Mesodermal cell (in vitro differentiated cells): ENCODE measurements at regions not wholly inside any gene's neighbourhood (a gene's known extent, or its start where the extent isn't known, plus 50 kb on each side); places are given as distances from the start of the nearest gene placed in this dataset.
"Not testable (repeated sequence)": the region's sequence is repeated elsewhere in the genome, so short reads cannot be mapped to it uniquely, and the experiment has no call there.

Experiments used
- H3K27ac ChIP-seq: 2 replicates; pipeline ENCODE4 v1.7.0; 2013; ENCODE audit warnings: mild to moderate bottlenecking, low read depth, low read length, moderate library complexity; ENCODE audit not compliant: severe bottlenecking
- H3K36me3 ChIP-seq: 2 replicates; pipeline ENCODE4 v1.7.1; 2013; ENCODE audit warnings: mild to moderate bottlenecking, low read length, moderate library complexity; ENCODE audit not compliant: control insufficient read depth, insufficient read depth
- H3K4me1 ChIP-seq: one replicate; pipeline ENCODE4 v1.7.1; 2013; ENCODE audit warnings: mild to moderate bottlenecking, low read length; ENCODE audit not compliant: insufficient read depth, control insufficient read depth, poor library complexity, severe bottlenecking
- H3K4me3 ChIP-seq: 2 replicates; pipeline ENCODE4 v1.7.0; 2013; ENCODE audit warnings: low read length, control low read depth, mild to moderate bottlenecking; ENCODE audit not compliant: insufficient read depth, poor library complexity, severe bottlenecking; ENCODE audit errors: extremely low read depth
- H3K9me3 ChIP-seq: 2 replicates; pipeline ENCODE4 v1.7.1; 2013; ENCODE audit warnings: mild to moderate bottlenecking, low read length, moderate library complexity; ENCODE audit not compliant: control insufficient read depth
- WGBS, 2 experiments: methylation state at CpG; one replicate each; pipeline ENCODE4 v1.1.5; 2013; ENCODE audit warnings: missing lambda C conversion rate in 2 of 2; ENCODE audit not compliant: insufficient coverage in 2 of 2; 5-methylcytosine and 5-hydroxymethylcytosine counted together

GRCh38 chr10:55180357-55180756 is 379.3 kb upstream of the PCDH15 start:
- no peaks in the 10 kb centered on the region for H3K4me1 ChIP-seq
- H3K9me3 ChIP-seq: no peaks in the 10 kb centered on the region
- no peaks in the 10 kb centered on the region for H3K36me3 ChIP-seq
- H3K4me3 ChIP-seq: no peak overlapping the region
- WGBS, 2 experiments: no CpG with 5 or more reads among the region's 1 CpG
- H3K27ac ChIP-seq: no peak overlapping the region

DNA sequence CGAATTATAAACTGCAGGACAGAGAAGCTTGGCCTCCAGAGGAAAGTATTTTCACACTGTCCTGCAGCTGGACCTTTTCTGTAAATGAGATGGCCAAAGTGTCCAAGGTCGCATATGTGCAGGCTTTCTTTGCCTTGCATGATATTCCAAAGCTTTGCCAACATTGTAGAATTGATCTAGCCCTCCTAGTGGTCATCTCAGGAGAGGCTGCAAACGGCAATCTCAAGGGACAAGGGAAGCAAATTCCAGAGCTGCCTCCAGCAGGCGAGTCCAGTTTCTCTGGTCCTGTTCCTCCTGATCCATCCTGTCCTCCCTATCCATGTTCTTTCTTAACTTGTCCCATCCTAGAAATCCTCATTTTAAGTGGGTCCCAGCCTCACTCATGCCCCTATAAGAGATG is 373.4 kb upstream of the PCDH15 start:
- H3K27ac ChIP-seq: no peak overlapping the region
- H3K36me3 ChIP-seq: no peaks in the 10 kb centered on the region
- H3K9me3 ChIP-seq: no peaks in the 10 kb centered on the region
- no peaks in the 10 kb centered on the region for H3K4me1 ChIP-seq
- no peak overlapping the region for H3K4me3 ChIP-seq
- WGBS, 2 experiments: 63% methylated on average over 4 of the region's 4 CpGs

- Histone ChIP-seq H3K27ac (no peak overlapping the region), H3K4me1 (no peaks in the 10 kb centered on the region), H3K4me3 (no peak overlapping the region), H3K9me3 (no peaks in the 10 kb centered on the region), H3K36me3 (no peaks in the 10 kb centered on the region)
- no CpG with 5 or more reads among the region's 1 CpG for WGBS, 2 experiments
Observed at GRCh38 chr10:55169493-55169892, 368.5 kb upstream of the PCDH15 start.

DNA sequence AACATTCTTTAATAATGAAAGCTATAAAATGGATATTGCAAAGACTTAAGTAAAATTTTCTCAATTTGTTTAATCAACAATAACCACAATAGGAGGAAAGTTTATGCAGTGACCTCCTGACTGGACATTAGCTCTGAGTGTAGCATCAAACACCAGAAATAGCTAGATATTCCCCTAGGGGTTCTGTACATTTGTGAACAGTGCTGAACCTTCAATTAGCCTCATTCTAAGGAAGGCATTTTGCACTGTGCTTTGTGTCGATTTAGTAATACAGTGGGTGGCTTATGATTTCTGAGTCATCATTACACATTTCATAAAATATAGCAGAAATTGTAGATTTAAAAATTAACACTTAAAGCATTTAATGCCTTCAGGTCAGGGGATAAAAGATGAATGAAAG is 367.3 kb upstream of the PCDH15 start:
- no peaks in the 10 kb centered on the region for H3K36me3 ChIP-seq
- H3K27ac ChIP-seq: no peak overlapping the region
- no CpG with 5 or more reads among the region's 1 CpG for WGBS, 2 experiments
- H3K4me1 ChIP-seq: no peaks in the 10 kb centered on the region
- H3K4me3 ChIP-seq: no peak overlapping the region
- H3K9me3 ChIP-seq: no peaks in the 10 kb centered on the region

GRCh38 chr10:55163388-55163979 is 362.5 kb upstream of the PCDH15 start:
- Histone ChIP-seq H3K27ac (no peak overlapping the region), H3K4me1 (no peaks in the 10 kb centered on the region), H3K4me3 (no peak overlapping the region), H3K9me3 (no peaks in the 10 kb centered on the region), H3K36me3 (no peaks in the 10 kb centered on the region)
- 94 to 98% methylated on average over 4 to 5 of the region's 6 CpGs for WGBS, 2 experiments

GRCh38 chr10:55162321-55162720 is 361.3 kb upstream of the PCDH15 start:
- not testable (repeated sequence) for H3K27ac ChIP-seq, H3K4me1 ChIP-seq, H3K4me3 ChIP-seq, H3K36me3 ChIP-seq, H3K9me3 ChIP-seq
- WGBS, 2 experiments: 91% methylated on average over 1 of the region's 2 CpGs; no CpG with 5 or more reads in 1 of the 2 experiments

DNA sequence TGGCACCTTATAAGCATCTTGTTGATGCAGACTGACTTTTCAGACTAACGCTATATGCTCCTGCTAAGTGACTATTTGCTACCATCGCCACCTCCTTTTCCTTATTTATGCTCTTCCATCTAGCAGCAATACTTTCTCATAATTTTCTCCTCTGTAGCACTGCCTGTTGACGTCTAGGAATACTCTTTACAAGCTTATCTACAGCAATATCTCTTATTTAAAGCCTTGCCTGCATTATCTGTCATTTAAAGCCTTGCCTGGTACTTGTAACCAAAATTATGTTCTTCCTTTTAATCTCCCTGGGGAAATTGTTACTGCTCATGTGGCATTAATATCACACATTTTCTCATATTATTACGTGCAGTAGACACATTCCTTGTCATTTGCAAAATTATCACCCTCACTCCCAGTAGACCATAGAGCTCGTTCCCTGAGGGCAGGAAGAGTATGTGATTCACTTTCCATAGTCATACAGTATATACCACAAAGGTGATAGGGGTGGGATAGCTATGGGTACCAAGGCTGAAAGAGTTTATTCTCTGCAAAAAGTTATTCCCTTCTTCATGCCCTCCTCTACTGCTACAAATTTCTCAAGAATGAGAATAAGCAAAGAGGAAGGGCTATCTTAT is 359.7 kb upstream of the PCDH15 start:
- no peaks in the 10 kb centered on the region for H3K9me3 ChIP-seq
- WGBS, 2 experiments: 86 to 92% methylated on average over 2 to 4 of the region's 5 CpGs
- H3K4me3 ChIP-seq: no peak overlapping the region
- H3K4me1 ChIP-seq: no peaks in the 10 kb centered on the region
- no peak overlapping the region for H3K27ac ChIP-seq
- H3K36me3 ChIP-seq: no peaks in the 10 kb centered on the region

- H3K4me3 ChIP-seq: no peak overlapping the region
- no peaks in the 10 kb centered on the region for H3K9me3 ChIP-seq
- no peaks in the 10 kb centered on the region for H3K36me3 ChIP-seq
- no peak overlapping the region for H3K27ac ChIP-seq
- WGBS, 2 experiments: no CpG with 5 or more reads among the region's 1 CpG
- H3K4me1 ChIP-seq: no peaks in the 10 kb centered on the region
Observed at GRCh38 chr10:55158633-55159032, 357.6 kb upstream of the PCDH15 start.

DNA sequence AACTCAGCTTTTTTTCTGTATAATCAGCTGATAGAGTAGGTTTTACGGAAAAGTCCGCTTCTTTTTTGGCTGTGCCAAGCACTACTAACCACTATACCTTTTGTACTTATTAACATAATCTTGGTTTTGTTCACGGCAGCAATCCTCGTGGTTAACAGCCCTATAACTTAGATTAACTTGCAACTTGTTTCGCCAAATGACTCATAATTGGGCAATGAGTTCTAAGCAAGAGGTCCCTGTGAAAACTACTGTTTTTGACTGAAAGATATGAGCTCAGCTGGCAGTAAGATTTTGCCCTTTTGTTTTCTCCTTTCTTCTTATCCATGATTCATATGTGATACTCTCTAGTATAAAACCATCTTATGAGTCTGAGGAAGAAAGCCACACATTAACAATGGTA is 345.0 kb upstream of the PCDH15 start:
- Histone ChIP-seq H3K36me3 (no peaks in the 10 kb centered on the region), H3K4me3 (no peak overlapping the region), H3K27ac (no peak overlapping the region), H3K4me1 (no peaks in the 10 kb centered on the region), H3K9me3 (no peaks in the 10 kb centered on the region)
- WGBS, 2 experiments: 80% methylated on average over 3 of the region's 5 CpGs; no CpG with 5 or more reads in 1 of the 2 experiments

- Histone ChIP-seq H3K4me3 (no peak overlapping the region), H3K4me1 (no peaks in the 10 kb centered on the region), H3K36me3 (no peaks in the 10 kb centered on the region), H3K27ac (no peak overlapping the region), H3K9me3 (no peaks in the 10 kb centered on the region)
- no CpG with 5 or more reads among the region's 2 CpGs for WGBS, 2 experiments
Observed at GRCh38 chr10:55144001-55144400, 343.0 kb upstream of the PCDH15 start.

DNA sequence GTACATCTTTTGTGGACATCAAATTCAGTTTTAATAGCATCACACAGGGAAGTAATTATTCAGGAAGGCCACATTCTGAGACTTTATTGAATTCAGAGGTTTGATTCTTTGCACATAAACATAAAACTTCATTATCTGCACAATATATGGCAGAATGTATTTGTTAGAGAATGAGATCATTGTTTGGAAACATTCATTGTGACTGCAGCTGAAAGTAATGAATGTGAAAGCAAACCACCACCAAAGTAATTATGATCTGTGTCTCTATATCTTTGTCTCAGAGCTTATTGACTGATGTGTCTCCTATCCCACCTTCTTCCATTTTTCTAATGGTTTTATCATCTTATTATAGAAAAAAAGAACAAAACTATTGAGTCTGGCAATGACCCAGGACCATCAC is 340.9 kb upstream of the PCDH15 start:
- Histone ChIP-seq H3K9me3 (no peaks in the 10 kb centered on the region), H3K27ac (no peak overlapping the region), H3K36me3 (no peaks in the 10 kb centered on the region), H3K4me3 (no peak overlapping the region), H3K4me1 (no peaks in the 10 kb centered on the region)
